GM21515 (cell line): ENCODE measurements at regions not wholly inside any gene's neighbourhood (a gene's known extent, or its start where the extent isn't known, plus 50 kb on each side); places are given as distances from the start of the nearest gene placed in this dataset.

Experiments used
- ATAC-seq: cut with Tn5 transposase; IDR thresholded peaks from one replicate; pipeline ENCODE4 v1.9.1; 2021; ENCODE audit not compliant: unreplicated experiment

GRCh38 chr16:51629576-51629975 lies 478.5 kb upstream of the SALL1 start:
- no peak for ATAC-seq

- ATAC-seq: no peak
These were observed 473.2 kb upstream of the SALL1 start for GRCh38 chr16:51624080-51624775.

GRCh38 chr16:51621610-51622009 lies 470.5 kb upstream of the SALL1 start:
- no peak for ATAC-seq

DNA sequence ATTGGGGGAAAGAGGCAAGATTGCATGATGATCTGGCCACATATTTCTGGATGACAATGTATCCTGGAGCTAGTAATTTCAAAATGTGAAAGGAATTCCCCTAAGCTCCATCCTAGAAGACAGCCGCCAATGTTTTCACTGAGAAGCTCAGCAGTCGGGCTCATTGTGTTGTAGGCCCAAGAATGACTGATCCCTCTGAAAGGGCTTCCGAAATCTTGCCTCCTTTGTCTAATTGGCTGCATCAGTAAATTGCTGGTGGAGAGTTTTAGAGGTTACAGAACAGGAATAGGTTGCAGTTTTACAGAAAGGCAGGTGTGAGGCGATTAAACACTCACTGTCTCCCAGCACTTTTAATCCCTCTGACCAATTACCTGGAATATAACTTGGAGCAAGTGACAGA lies 464.1 kb upstream of the SALL1 start:
- no peak for ATAC-seq

DNA sequence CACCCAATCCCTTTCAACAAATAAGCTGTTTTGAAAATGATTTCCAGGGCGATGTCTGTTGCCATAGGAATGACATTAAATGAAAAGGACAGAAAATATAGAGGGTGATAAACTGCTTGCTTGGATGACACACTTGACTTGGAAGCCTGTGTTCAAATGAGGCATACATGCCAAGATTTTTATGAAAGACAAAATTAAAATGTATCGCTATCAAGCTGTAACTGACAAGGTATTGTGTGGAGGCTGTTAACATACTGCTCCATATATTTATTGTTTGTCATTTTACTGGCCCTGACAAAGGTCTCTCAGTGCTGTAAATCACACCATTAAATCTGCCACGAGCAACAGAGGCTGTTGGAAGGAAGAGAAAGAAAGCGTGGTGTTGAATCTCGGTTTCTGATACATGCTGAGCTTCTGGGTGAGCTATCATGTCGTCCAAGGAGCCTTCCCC lies 456.2 kb upstream of the SALL1 start:
- ATAC-seq: no peak

- ATAC-seq: no peak
These were observed 445.2 kb upstream of the SALL1 start for GRCh38 chr16:51596247-51596646.

GRCh38 chr16:51592535-51593300 lies 441.6 kb upstream of the SALL1 start:
- ATAC-seq: no peak

DNA sequence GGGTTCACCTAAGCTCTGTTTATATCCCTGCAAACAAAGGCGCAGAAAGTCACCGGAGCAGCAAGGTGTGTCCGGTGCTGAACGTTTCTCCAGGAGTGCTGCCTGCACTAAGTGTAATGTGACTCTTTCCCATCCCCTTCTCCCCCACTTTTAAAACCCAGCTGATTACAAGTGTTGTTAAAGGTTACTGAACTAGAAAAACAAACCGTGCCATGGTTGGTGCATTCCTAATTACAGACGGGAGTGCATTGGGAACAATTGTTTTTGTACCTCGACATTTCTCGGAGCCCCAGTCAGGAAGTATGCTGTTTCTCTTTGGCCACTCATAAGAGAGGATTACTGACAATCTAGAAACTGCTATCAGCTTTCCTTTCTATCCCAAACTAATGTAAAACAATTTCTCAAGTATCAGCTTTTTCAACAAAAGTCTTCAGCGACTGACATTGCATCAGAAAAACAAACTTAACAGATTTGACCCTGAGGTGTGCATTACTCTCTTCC lies 441.0 kb upstream of the SALL1 start:
- no peak for ATAC-seq

- ATAC-seq: no peak
These were observed 440.4 kb upstream of the SALL1 start for GRCh38 chr16:51591480-51591879.

GRCh38 chr16:51579652-51580360 lies 428.7 kb upstream of the SALL1 start:
- ATAC-seq: no peak

GRCh38 chr16:51577621-51578303 lies 426.7 kb upstream of the SALL1 start:
- no peak for ATAC-seq

DNA sequence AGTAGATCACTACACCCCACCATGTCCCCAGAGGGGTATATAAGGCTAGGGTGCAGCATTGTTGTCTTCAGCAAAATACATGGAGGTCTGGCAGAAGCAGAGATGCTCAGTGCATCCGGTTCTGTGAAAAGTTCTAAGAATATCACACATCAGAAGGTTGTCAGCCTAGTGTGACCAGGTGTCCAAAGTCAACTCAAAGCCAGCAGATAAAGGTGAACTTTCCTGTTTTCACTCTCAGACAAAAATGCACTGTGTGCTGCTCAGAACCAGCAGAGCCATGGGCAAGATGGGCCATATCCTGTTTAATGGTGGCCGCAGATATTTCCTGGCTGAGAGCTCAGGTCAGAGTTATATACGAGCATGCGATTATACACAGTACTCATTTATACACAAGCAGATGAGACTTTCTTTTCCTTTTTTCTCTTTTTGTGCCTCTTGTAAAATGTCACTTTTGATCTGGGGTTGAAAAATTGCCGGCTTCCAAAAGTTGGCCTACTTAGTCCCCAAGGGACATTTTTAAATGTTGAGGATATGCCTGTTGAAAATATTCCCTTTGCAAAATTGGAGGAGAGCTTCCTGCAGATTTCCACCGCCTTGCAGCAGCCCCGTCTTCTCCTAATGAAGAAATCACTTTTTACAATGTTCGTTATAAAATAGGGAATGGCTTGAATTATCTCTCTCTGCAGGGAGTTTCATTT lies 425.6 kb upstream of the SALL1 start:
- no peak for ATAC-seq

GRCh38 chr16:51573191-51573590 lies 422.1 kb upstream of the SALL1 start:
- ATAC-seq: no peak

- ATAC-seq: no peak
These were observed 418.3 kb upstream of the SALL1 start for GRCh38 chr16:51569203-51569931.

- no peak for ATAC-seq
These were observed 416.8 kb upstream of the SALL1 start for GRCh38 chr16:51567911-51568310.

DNA sequence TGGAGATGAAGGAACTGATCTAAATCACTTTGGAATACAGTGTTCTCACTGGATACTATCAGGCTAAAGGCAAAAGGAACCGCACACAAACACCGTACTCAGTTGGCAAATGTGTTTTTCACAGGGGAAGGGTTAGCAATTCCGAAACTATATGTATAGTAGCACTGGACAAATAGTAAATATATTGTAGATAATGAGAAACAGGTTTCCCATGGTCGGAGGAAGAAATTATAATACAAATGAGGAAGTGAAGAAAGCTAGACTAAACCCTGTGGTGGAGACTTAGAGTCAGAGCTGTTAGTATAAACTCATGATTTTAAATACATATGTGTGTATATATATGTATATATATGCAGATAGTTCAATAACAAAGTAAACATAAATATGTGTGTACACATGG lies 414.1 kb upstream of the SALL1 start:
- no peak for ATAC-seq

- no peak for ATAC-seq
These were observed 411.8 kb upstream of the SALL1 start for GRCh38 chr16:51562891-51563290.

- no peak for ATAC-seq
These were observed 408.8 kb upstream of the SALL1 start for GRCh38 chr16:51559901-51560300.

- no peak for ATAC-seq
These were observed 406.6 kb upstream of the SALL1 start for GRCh38 chr16:51557670-51558069.
